22Rv1 (cell line): ENCODE measurements at regions not wholly inside any gene's neighbourhood (a gene's known extent, or its start where the extent isn't known, plus 50 kb on each side); places are given as distances from the start of the nearest gene placed in this dataset.

Experiments used
- H3K27ac ChIP-seq: fragments of 450-650 bp; 2 replicates; pipeline ENCODE4 v1.5.1; 2017
- ZFX ChIP-seq: fragments of 450-650 bp; IDR thresholded peaks from 2 replicates; pipeline ENCODE4 v1.6.1; 2017; ENCODE audit warnings: antibody characterized with exemption, borderline replicate concordance
- TF ChIP-seq, protein P1 (sequence below): fragments of 450-650 bp; IDR thresholded peaks from 2 replicates; pipeline ENCODE4 v1.5.1; 2017; ENCODE audit warnings: mild to moderate bottlenecking

DNA sequence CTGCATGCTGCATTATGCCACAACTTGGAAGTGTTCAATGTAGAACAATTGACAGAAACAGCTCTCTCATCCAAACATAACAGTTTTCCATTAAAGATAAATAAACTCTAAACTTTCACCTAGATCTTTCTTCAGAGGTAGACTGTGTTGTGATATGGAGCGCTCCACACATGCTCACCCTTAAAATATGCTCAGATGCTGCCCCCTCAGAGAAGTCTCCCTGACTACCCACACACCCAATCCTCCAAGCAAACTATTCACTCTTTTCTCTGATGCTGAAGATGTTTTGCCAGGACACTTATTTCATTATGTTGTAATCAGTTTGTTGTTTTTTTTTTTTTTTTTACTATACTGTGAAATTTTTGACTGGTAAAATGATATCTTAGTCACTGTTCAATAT is 206.6 kb upstream of the RASA1 start:
- no peak for TF ChIP-seq ZFX
- H3K27ac ChIP-seq: no peak overlapping the region

DNA sequence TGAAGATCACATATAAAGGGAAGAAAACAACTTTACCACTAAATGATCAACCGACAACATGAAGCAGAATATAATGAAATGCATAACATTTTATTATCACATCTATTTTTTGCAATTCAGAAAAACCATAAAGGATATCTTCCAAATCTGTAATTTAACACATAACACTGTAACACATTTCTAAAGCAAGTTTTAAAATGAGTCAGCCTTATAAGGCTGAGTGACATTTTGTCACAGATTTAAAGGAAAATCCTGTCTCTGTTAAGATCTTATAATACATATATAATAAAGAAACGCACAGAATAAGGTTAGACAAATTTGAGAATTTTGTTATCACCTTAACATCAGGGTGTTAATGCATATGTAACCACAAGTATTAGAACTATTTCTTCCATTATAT is 198.4 kb upstream of the RASA1 start:
- no peak overlapping the region for H3K27ac ChIP-seq
- no peak for TF ChIP-seq ZFX
- TF ChIP-seq, protein P1, sequence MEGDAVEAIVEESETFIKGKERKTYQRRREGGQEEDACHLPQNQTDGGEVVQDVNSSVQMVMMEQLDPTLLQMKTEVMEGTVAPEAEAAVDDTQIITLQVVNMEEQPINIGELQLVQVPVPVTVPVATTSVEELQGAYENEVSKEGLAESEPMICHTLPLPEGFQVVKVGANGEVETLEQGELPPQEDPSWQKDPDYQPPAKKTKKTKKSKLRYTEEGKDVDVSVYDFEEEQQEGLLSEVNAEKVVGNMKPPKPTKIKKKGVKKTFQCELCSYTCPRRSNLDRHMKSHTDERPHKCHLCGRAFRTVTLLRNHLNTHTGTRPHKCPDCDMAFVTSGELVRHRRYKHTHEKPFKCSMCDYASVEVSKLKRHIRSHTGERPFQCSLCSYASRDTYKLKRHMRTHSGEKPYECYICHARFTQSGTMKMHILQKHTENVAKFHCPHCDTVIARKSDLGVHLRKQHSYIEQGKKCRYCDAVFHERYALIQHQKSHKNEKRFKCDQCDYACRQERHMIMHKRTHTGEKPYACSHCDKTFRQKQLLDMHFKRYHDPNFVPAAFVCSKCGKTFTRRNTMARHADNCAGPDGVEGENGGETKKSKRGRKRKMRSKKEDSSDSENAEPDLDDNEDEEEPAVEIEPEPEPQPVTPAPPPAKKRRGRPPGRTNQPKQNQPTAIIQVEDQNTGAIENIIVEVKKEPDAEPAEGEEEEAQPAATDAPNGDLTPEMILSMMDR: no peak

DNA sequence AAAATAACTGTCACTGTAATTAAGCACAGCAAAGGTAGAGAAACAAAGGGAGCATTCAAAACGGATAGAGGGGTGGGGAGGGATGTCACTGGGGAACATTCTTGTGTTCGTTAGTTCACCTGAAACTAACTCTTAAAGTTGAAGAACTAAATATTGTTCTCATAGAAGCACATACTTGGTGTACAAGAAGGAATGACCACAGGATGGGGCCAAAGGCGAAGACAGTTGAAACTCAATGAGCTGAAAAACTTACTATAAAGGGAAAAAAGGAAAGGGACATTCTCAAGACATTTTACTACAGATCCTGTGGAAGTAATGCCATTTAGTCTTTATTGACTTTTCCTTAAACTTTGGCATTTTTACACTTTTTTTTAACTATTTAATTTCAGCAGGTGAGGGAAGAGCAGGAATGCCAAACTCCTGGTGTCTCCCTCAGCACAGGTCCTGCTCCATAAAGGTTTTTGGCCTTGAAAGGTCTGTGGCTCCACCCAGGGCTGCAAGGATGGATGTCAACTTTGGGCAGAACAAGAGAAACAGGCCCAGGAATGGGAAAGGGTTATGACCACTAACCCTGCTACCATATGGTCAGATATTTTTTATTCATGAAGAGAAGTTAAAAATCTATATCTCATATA is 197.6 kb upstream of the RASA1 start:
- no peak overlapping the region for H3K27ac ChIP-seq
- TF ChIP-seq, protein P1: peak; percentile 45
- no peak for TF ChIP-seq ZFX

DNA sequence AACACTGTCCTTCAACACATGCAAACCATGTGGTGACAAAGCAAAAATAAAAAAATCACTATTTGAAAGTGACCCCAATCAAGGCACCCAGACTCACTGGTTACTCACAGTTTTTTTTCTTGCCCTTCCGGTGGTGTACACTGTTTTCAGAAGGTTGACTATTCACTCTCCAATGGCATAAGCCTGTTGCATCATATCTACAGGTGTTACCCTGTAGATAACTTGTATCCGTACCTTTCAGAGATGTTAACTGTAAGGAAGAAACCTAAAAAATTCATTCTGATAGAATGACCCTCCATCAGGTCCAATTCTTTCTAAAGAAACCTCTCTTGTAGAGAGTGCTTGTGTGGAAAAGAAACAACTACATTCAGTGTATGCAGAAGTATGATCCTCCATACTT is 193.6 kb upstream of the RASA1 start:
- no peak overlapping the region for H3K27ac ChIP-seq

DNA sequence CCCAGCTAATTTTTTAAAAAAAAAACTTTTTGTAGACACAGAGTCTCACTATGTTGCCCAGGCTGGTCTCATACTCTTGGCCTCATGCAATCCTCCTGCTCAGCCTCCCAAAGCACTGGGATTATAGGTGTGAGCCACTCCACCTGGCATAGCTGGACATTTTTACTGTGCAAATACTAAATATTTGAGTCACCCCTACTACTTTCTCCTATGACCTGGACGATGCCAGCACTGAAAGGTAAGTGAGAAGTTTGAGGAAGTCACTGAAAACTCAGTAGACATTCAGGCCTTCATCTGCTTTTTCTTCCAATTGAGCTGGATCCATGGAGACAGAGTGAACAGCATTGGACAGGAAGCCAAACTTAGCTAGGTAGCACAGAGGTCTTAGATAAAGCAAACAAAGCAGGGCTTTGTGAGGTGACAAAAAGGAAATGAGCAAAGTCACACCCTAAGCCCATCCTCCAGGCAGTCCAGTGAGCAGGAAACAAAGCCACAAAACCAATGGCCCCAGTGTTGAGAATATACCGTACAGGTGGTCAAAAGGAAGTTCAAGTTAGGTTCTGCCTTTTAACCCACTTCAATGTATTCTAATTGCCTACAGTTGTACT is 192.6 kb upstream of the RASA1 start:
- TF ChIP-seq ZFX: no peak

More for the DNA sequence above, 193.6 kb upstream of the RASA1 start:
- no peak for TF ChIP-seq ZFX
- TF ChIP-seq, protein P1: no peak

DNA sequence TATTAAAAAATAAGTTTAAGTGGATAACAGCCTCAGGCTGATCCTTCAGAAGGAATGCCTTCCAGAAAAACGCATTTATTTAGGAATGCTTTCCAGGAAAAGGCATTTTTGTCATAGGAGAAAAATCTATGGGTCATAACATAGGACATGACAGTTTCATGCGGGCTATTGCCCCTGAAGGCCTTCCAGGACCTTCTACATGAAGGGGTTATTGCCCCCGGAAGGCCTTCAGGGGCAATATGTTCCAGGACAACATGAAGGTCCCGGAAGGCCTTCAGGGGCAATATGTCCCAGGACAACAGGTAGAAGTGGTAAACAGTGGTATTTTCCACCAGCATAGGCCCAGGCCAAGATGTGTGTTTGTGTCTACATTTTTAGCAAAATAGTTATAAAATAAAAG is 191.3 kb upstream of the RASA1 start:
- no peak overlapping the region for H3K27ac ChIP-seq
- TF ChIP-seq, protein P1: no peak
- TF ChIP-seq ZFX: no peak

More for the DNA sequence above, 192.6 kb upstream of the RASA1 start:
- H3K27ac ChIP-seq: no peak overlapping the region

DNA sequence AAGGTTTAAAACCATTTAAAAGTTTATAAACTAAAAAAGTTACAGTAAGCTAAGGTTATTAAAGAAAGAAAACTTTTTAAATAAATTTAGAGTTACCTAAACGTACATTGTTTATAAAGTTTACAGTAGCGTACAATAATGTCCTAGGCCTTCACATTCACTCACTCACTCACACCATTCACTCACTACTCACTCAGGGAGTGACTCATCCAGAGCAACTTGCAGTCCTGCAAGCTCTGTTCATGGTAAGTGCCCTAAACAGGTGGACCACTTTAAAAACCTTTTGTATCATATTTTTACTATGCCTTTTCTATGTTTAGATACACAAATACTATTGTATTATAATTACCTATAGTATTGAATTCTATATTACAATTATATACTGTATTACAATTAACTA is 190.8 kb upstream of the RASA1 start:
- TF ChIP-seq ZFX: no peak
- TF ChIP-seq, protein P1: no peak
- H3K27ac ChIP-seq: no peak overlapping the region

DNA sequence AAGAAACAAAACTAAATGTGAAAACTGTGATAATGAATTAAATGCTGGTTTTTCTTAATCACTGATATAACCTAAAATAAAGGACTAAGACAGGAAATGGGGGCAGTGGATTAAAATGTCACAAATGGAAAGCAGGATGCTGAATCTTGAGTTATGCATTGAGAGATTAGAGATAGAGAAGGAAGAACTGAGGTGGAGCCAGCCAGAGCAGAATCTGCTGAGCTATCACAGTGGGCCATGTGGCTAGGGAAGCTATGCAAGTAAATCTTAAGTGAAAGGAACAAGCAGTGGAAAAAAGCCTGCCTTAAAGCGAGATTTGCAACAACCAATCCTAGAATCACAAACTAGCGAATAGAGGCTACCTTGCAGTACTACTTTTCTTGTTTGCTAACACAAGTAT is 188.5 kb upstream of the RASA1 start:
- TF ChIP-seq, protein P1: no peak
- no peak for TF ChIP-seq ZFX
- no peak overlapping the region for H3K27ac ChIP-seq
